ENCODE measurements at regions not wholly inside any gene's neighbourhood (a gene's known extent, or its start where the extent isn't known, plus 50 kb on each side); places are given as distances from the start of the nearest gene placed in this dataset.
"Not testable (repeated sequence)": the region's sequence is repeated elsewhere in the genome, so short reads cannot be mapped to it uniquely, and the experiment has no call there.

DNA sequence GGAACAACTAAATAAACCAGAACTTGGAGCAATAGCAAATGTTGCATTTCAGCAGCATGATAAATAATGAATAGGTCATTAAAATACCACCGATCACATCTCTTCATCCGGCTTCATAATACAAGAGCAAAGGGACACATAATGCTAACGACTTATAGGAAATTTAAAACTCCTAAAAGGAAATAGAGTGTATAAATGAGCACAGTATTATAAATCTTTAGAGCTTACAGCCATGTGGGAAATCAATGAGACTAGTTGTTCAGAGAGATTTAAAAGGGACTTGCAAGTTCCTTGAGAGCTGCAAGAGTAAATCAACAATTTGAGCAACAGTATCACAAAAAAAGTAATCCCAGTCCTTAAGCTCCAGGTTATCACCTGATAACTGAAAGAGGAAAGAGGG is 677.0 kb downstream of the PLOD2 start:
- no peak for TF ChIP-seq ZNF274 (IDR thresholded peaks at IDR 0.05; ENCODE audit: low read depth, low read length)
- H3K4me3 ChIP-seq (ENCODE audit: low read length) = no peak overlapping the region

DNA sequence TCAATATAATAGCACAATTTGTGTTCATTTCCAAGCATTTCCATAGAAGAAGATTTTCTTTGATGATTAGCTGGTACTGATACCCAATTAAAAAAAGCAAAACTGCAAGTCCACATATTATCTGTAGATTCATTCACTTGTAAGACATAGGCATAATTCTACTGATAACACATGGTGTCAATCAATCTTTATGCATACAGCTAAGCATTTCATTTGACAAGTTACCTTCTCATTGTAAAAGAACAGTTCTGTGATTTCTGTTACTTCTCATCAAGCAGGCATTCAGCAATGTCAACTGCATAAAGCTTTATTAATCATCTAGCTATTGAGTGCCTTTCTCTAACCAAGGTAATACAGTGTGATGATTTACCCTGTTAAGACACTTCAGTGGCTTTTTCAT is 672.0 kb downstream of the PLOD2 start:
- H3K4me3 ChIP-seq (ENCODE audit: low read length) = no peak overlapping the region
- no peak for TF ChIP-seq ZNF274 (IDR thresholded peaks at IDR 0.05; ENCODE audit: low read depth, low read length)

DNA sequence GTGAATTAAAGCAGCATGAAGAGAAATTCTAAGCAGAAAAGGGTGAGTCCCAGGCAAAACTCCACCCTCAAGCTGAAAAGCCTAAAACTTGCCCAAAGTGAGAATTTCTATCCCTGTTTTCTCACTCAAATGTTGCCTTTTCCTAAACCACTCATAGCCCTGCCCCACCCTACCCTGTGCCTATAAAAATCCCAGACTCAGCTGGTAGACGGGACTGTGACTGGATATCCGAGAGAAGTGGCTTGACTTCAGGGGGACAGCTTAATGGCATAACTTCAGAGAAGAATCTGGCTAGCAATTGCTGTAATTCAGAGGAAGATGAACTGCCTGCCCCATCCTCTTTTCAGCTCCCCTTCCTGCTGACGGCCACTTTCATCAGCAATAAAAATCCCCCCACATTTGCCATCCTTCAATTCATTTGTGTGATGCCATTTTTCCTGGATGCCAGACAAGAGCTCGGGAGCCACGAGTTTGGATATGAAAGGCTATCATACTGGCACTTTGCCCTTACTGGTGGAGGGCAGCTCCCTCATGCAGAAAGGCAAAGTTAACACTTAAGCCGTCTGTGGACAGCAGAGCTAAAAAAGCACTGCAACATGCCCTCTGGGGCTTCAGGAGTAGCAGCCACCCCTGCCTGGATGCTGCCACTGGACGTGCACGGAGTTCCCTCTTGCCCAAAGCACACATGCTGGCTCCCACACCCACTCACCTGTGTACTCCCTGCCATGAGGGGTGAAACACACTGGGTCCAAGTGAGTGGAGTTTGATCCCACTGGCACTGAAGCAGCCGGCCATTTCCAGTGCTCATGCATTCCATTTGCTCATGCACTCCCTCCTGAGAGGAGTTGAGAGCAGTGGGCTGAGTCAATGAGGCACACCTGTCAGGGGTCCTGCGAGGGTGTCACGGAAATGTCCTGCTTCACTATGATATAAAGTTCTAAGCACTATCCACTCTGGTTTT is 670.6 kb downstream of the PLOD2 start:
- no peak for TF ChIP-seq ZNF274 (IDR thresholded peaks at IDR 0.05; ENCODE audit: low read depth, low read length)
- no peak overlapping the region for H3K4me3 ChIP-seq (ENCODE audit: low read length)

DNA sequence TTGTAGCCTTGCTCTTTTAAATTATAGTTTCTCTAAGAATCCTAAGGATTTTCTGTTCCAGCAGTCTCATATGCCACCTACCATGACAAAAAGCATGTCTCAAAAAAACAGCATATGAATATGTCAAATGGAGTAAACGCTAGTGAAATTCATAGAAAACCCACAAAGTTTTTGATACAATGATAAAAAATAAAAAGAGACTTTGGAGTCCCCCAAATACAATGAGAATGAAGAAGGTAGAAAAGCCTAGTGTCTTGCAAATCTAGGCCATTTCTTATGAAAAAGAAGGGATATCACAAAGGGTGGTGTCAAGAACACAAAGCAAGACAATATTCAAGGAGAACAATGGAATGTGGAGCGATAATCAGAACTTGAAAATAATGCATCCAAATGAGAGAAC is 668.5 kb downstream of the PLOD2 start:
- no peak for TF ChIP-seq ZNF274 (IDR thresholded peaks at IDR 0.05; ENCODE audit: low read depth, low read length)
- H3K4me3 ChIP-seq (ENCODE audit: low read length) = no peak overlapping the region

- H3K4me3 ChIP-seq (ENCODE audit: low read length) = not testable (repeated sequence)
Measured at GRCh38 chr3:145517416-145517815, 643.6 kb downstream of the PLOD2 start.

DNA sequence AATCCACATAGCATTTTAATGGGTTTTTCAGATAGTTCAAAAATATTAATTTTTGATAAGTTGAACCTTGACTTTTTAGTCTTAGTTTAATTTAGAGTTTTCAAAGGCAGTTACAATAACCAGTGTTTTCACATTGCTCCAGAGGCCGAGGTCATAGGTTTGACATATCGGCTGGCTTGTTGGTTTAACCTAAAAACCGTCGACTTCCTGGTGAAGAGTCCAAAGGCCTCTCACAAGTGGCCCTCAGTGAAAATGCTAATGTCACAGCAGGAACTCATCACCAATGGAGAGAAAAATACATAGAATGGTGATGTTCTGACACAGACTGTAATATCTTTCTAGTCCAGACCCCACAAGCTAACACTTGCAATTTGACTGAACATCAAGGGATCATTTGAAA is 642.3 kb downstream of the PLOD2 start:
- H3K4me3 ChIP-seq (ENCODE audit: low read length) = no peak overlapping the region
- no peak for TF ChIP-seq ZNF274 (IDR thresholded peaks at IDR 0.05; ENCODE audit: low read depth, low read length)

GRCh38 chr3:145519398-145520047 is 641.5 kb downstream of the PLOD2 start:
- no peak overlapping the region for H3K4me3 ChIP-seq (ENCODE audit: low read length)
- no peak for TF ChIP-seq ZNF274 (IDR thresholded peaks at IDR 0.05; ENCODE audit: low read depth, low read length)

GRCh38 chr3:145522179-145522578 is 638.8 kb downstream of the PLOD2 start:
- TF ChIP-seq ZNF274 (IDR thresholded peaks at IDR 0.05; ENCODE audit: low read depth, low read length) = no peak

DNA sequence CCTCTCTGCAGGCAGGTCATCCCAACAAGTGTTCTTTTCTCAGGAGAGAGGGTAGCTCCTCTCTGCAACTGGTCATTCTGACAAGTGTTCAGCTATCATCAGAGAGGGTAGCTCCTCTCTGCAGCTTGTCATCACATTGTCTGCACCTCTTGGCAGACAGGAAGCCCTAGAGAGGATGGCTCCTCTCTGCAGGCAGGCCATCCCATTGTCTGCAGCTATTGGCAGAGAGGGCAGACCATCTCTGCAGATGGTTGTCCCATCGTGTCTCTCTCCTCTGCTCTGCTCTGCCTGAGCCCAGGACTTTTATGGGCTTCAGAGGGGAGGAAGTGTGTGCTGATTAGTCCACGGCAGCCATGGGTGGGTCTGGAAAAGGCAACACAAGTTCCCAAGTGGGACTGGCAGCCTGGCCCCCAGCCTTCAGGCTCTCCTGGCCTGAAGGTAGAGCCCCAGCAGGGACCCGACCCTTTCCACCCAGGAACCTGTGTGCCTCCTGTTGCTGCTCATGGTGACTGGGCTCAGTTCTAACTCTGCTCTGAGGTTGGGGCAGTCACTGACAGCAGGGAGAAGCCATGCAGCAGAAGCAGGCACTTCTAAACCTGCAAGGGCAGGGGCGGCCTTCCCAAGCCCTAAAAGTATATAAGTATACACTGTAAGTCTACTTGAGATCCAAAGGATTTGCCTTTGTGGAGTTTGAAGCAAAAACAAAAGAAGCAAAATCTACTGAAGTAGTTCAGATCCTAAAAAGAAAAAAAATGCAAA is 637.9 kb downstream of the PLOD2 start:
- H3K4me3 ChIP-seq (ENCODE audit: low read length) = no peak overlapping the region
- TF ChIP-seq ZNF274 (IDR thresholded peaks at IDR 0.05; ENCODE audit: low read depth, low read length) = no peak

More at GRCh38 chr3:145522179-145522578, 638.8 kb downstream of the PLOD2 start:
- no peak overlapping the region for H3K4me3 ChIP-seq (ENCODE audit: low read length)

DNA sequence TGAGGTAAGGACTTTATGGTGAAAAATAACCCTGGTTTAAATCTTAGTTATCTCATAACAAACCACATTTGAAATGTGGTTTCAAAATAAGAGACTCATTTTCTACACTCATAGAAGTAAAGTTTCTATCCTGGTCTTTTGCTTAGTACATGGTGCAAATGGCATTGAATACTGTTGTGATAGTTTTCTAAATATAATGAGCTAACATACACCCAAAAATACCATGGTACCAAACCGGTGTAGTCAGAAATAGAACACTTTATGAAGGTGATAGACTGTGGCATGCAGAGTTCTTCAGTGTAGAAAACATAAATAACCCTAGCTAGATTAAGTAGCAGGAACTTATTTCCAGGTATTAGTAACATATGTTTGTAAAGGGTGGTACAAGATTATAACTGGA is 629.4 kb downstream of the PLOD2 start:
- TF ChIP-seq ZNF274 (IDR thresholded peaks at IDR 0.05; ENCODE audit: low read depth, low read length) = no peak
- no peak overlapping the region for H3K4me3 ChIP-seq (ENCODE audit: low read length)

GRCh38 chr3:145533696-145534095 is 627.3 kb downstream of the PLOD2 start:
- TF ChIP-seq ZNF274 (IDR thresholded peaks at IDR 0.05; ENCODE audit: low read depth, low read length) = no peak
- no peak overlapping the region for H3K4me3 ChIP-seq (ENCODE audit: low read length)

DNA sequence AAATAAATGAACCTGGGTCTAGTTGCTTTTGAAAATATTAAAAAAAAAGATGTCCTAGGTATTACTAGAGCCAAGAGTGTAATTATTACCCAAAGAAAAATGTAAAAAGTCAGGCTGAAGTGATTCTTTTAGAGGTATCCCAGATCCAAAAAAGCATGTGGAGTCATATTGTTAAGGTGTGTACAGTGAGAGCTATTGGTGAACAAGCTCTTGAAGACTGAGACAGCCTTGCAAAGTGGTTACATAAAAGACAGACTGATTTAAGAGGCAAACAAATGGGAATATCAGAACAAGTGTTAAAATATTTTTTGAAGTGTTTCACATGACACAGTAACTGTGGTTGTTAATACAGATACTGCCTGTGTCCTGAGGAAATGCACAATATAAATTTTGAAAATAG is 624.5 kb downstream of the PLOD2 start:
- no peak overlapping the region for H3K4me3 ChIP-seq (ENCODE audit: low read length)
- TF ChIP-seq ZNF274 (IDR thresholded peaks at IDR 0.05; ENCODE audit: low read depth, low read length) = no peak

- no peak overlapping the region for H3K4me3 ChIP-seq (ENCODE audit: low read length)
- TF ChIP-seq ZNF274 (IDR thresholded peaks at IDR 0.05; ENCODE audit: low read depth, low read length) = no peak
Measured at GRCh38 chr3:145550522-145550921, 610.5 kb downstream of the PLOD2 start.

- H3K4me3 ChIP-seq (ENCODE audit: low read length) = no peak overlapping the region
- no peak for TF ChIP-seq ZNF274 (IDR thresholded peaks at IDR 0.05; ENCODE audit: low read depth, low read length)
Measured at GRCh38 chr3:145557405-145557804, 603.6 kb downstream of the PLOD2 start.
